VCaP (cell line): ENCODE measurements at regions not wholly inside any gene's neighbourhood (a gene's known extent, or its start where the extent isn't known, plus 50 kb on each side); places are given as distances from the start of the nearest gene placed in this dataset.

Experiments
- H3K27ac ChIP-seq: fragments of 450-650 bp; 2 replicates; pipeline ENCODE4 v1.5.1; 2017
- CTCF ChIP-seq: fragments of 450-650 bp; conservative IDR thresholded peaks from 2 replicates; pipeline ENCODE4 v1.5.1; 2017; ENCODE audit warnings: mild to moderate bottlenecking, moderate library complexity

GRCh38 chr2:106956416-106956815, 70.4 kb upstream of the ST6GAL2 start:
- no peak overlapping the region for H3K27ac ChIP-seq
- no peak for TF ChIP-seq CTCF

GRCh38 chr2:106956879-106957278, 70.9 kb upstream of the ST6GAL2 start:
- no peak for TF ChIP-seq CTCF
- H3K27ac ChIP-seq: no peak overlapping the region

GRCh38 chr2:106959975-106960682, 74.2 kb upstream of the ST6GAL2 start:
- no peak overlapping the region for H3K27ac ChIP-seq
- no peak for TF ChIP-seq CTCF

- TF ChIP-seq CTCF: no peak
- peak overlapping the region; percentile 10; the same call in 1 of the 2 replicates for H3K27ac ChIP-seq
Observed at GRCh38 chr2:106960683-106961161, 74.8 kb upstream of the ST6GAL2 start.

GRCh38 chr2:106961328-106961727, 75.4 kb upstream of the ST6GAL2 start:
- no peak for TF ChIP-seq CTCF
- H3K27ac ChIP-seq: peak overlapping the region; percentile 10; the same call in 1 of the 2 replicates

GRCh38 chr2:106963156-106963555, 77.2 kb upstream of the ST6GAL2 start:
- no peak overlapping the region for H3K27ac ChIP-seq
- no peak for TF ChIP-seq CTCF

- H3K27ac ChIP-seq: no peak overlapping the region
- TF ChIP-seq CTCF: no peak
Observed at GRCh38 chr2:106963893-106964292, 77.9 kb upstream of the ST6GAL2 start.
